HG03196 (cell line): ENCODE measurements at regions not wholly inside any gene's neighbourhood (a gene's known extent, or its start where the extent isn't known, plus 50 kb on each side); places are given as distances from the start of the nearest gene placed in this dataset.
"Not testable (repeated sequence)": the region's sequence is repeated elsewhere in the genome, so short reads cannot be mapped to it uniquely, and the experiment has no call there.

Experiments
- ATAC-seq: cut with Tn5 transposase; IDR thresholded peaks from one replicate; pipeline ENCODE4 v1.9.1; 2021; ENCODE audit not compliant: unreplicated experiment

DNA sequence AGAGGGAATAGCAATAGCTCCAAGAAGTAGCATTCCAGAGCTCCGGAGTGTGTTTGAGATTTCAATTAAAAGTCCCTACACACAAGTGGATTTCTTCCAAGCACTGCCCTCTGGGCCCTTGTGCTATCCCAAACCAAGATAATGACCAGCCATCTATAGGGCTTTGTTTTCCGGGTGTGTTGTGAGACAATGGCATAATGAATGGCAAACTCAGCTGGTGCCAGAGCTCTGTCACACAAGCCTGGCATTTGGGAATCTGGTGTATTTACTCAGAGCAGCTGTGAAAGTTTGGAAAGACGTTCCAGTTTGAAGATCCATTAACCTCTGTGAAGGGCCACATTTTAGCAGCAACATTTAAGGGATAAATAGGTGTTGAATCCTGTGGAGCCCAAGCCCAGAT lies 61.2 kb upstream of the TMTC2 start:
- ATAC-seq: no peak

GRCh38 chr12:82627799-82628198 lies 58.9 kb upstream of the TMTC2 start:
- ATAC-seq: no peak

GRCh38 chr12:82634495-82635258 lies 52.0 kb upstream of the TMTC2 start:
- not testable (repeated sequence) for ATAC-seq

DNA sequence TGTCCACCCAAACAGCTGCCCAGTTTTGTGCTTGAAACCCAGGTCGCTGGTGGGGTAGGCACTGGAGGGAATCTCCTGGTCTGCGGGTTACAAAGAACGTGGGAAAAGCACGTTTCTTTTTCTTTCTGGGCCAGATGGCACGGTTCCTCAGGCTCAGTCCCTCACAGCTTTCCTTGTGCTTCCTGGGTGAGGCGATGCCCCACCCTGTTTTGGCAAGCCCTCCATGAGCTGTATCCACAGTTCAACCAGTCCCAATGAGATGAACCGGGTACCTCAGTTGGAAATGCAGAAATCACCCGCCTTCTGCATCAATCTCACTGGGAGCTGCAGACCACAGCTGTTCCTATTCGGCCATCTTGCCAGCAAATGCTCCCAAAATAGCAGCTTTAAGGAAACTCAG lies 51.4 kb upstream of the TMTC2 start:
- ATAC-seq: no peak
